HEK293T (cell line): ENCODE measurements at regions not wholly inside any gene's neighbourhood (a gene's known extent, or its start where the extent isn't known, plus 50 kb on each side); places are given as distances from the start of the nearest gene placed in this dataset.

Experiments used
- CTCF ChIA-PET: fragments of 350-600 bp; formaldehyde crosslinking; extraction: SDS; loops from one replicate; lab custom pipeline; 2021; ENCODE audit warnings: antibody characterized with exemption, inconsistent platforms; lab: Yijun Ruan, JAX
- POLR2A ChIA-PET: fragments of 350-600 bp; formaldehyde crosslinking; extraction: SDS; loops from one replicate; lab custom pipeline; 2020; ENCODE audit warnings: antibody characterized with exemption, inconsistent platforms; lab: Yijun Ruan, JAX
- DNase-seq: peaks from one replicate; pipeline ENCODE4 v3.0.0; 2012; ENCODE audit warnings: mixed read lengths; ENCODE audit errors: extremely low spot score
- ARNT ChIP-seq: fragments of 450-650 bp; IDR thresholded peaks from 2 replicates; pipeline ENCODE4 v1.6.1; 2017; ENCODE audit warnings: mild to moderate bottlenecking
- BHLHE40 ChIP-seq: fragments of 450-650 bp; IDR thresholded peaks from 2 replicates; pipeline ENCODE4 v1.6.1; 2016; ENCODE audit warnings: mild to moderate bottlenecking, moderate library complexity, borderline replicate concordance
- CTBP1 ChIP-seq: fragments of 450-650 bp; IDR thresholded peaks from 2 replicates; pipeline ENCODE4 v1.6.1; 2016; ENCODE audit warnings: borderline replicate concordance
- ELF4 ChIP-seq: fragments of 450-650 bp; IDR thresholded peaks from 2 replicates; pipeline ENCODE4 v1.6.1; 2017; ENCODE audit warnings: antibody characterized with exemption
- FOXA1 ChIP-seq: fragments of 450-650 bp; IDR thresholded peaks from 2 replicates; pipeline ENCODE4 v1.6.1; 2016; ENCODE audit warnings: mild to moderate bottlenecking
- FOXK2 ChIP-seq: fragments of 450-650 bp; IDR thresholded peaks from 2 replicates; pipeline ENCODE4 v1.6.1; 2016; ENCODE audit warnings: mild to moderate bottlenecking
- FOXM1 ChIP-seq: fragments of 450-650 bp; IDR thresholded peaks from 2 replicates; pipeline ENCODE4 v1.6.1; 2017; ENCODE audit warnings: mild to moderate bottlenecking, borderline replicate concordance
- HDGF ChIP-seq: fragments of 450-650 bp; IDR thresholded peaks from 2 replicates; pipeline ENCODE4 v1.6.1; 2017; ENCODE audit warnings: antibody characterized with exemption, borderline replicate concordance
- L3MBTL2 ChIP-seq: fragments of 450-650 bp; conservative IDR thresholded peaks from 2 replicates; pipeline ENCODE4 v1.6.1; 2016; ENCODE audit warnings: mild to moderate bottlenecking
- LEF1 ChIP-seq: fragments of 450-650 bp; IDR thresholded peaks from 2 replicates; pipeline ENCODE4 v1.6.1; 2017; ENCODE audit warnings: mild to moderate bottlenecking, borderline replicate concordance
- NFRKB ChIP-seq: fragments of 450-650 bp; IDR thresholded peaks from 2 replicates; pipeline ENCODE4 v1.6.1; 2016; ENCODE audit warnings: mild to moderate bottlenecking, moderate library complexity
- PKNOX1 ChIP-seq: fragments of 450-650 bp; IDR thresholded peaks from 2 replicates; pipeline ENCODE4 v1.6.1; 2016
- SP1 ChIP-seq: fragments of 450-650 bp; IDR thresholded peaks from 2 replicates; pipeline ENCODE4 v1.6.1; 2017
- SUZ12 ChIP-seq: fragments of 450-650 bp; IDR thresholded peaks from 2 replicates; pipeline ENCODE4 v1.6.1; 2016; ENCODE audit warnings: mild to moderate bottlenecking
- TARDBP ChIP-seq: fragments of 450-650 bp; IDR thresholded peaks from 2 replicates; pipeline ENCODE4 v1.6.1; 2016
- ZNF384 ChIP-seq: fragments of 450-650 bp; IDR thresholded peaks from 2 replicates; pipeline ENCODE4 v1.6.1; 2016

- DNase-seq, result no peak
- ChIA-PET POLR2A (no interaction called here), CTCF (no interaction called here)
- TF ChIP-seq ELF4 (no peak), NFRKB (no peak)
Observed at GRCh38 chr3:189486556-189486955, 144.6 kb upstream of the TP63 start.

- DNase-seq, result no peak
- no peak for TF ChIP-seq ELF4
- no peak for TF ChIP-seq FOXK2
- TF ChIP-seq TARDBP, result no peak
- TF ChIP-seq L3MBTL2, result no peak
- no peak for TF ChIP-seq FOXM1
- no peak for TF ChIP-seq HDGF
- no peak for TF ChIP-seq BHLHE40
- no peak for TF ChIP-seq SP1
- TF ChIP-seq ARNT, result no peak
- no peak for TF ChIP-seq SUZ12
- no peak for TF ChIP-seq PKNOX1
- no peak for TF ChIP-seq ZNF384
- no peak for TF ChIP-seq FOXA1
- TF ChIP-seq LEF1, result no peak
- no peak for TF ChIP-seq NFRKB
- no peak for TF ChIP-seq CTBP1
- ChIA-PET CTCF (interaction anchor here (0.6 kb wide), 1 partner anchor 60 kb away, joined by 3 read pairs; no protein-coding TSS in a partner anchor), POLR2A (no interaction called here)
Observed at GRCh38 chr3:189488241-189488767, 142.9 kb upstream of the TP63 start.

- POLR2A ChIA-PET, result no interaction called here
- DNase-seq, result no peak
- no peak for TF ChIP-seq SUZ12
- no peak for TF ChIP-seq FOXK2
- no peak for TF ChIP-seq PKNOX1
- no peak for TF ChIP-seq LEF1
- TF ChIP-seq FOXM1, result no peak
- no peak for TF ChIP-seq ARNT
- TF ChIP-seq HDGF, result no peak
- TF ChIP-seq CTBP1, result no peak
- TF ChIP-seq ELF4, result no peak
- no peak for TF ChIP-seq L3MBTL2
- TF ChIP-seq BHLHE40, result no peak
- TF ChIP-seq ZNF384, result no peak
- no peak for TF ChIP-seq FOXA1
- CTCF ChIA-PET, result no interaction called here
Observed at GRCh38 chr3:189490337-189490736, 140.9 kb upstream of the TP63 start.

GRCh38 chr3:189490749-189491148, 140.4 kb upstream of the TP63 start:
- DNase-seq, result no peak
- ChIA-PET POLR2A (no interaction called here), CTCF (no interaction called here)
- TF ChIP-seq NFRKB (no peak), SUZ12 (no peak), ARNT (no peak), FOXM1 (no peak), FOXA1 (no peak), PKNOX1 (no peak), L3MBTL2 (no peak), HDGF (no peak), ZNF384 (no peak), BHLHE40 (no peak), LEF1 (no peak), SP1 (no peak), CTBP1 (no peak), FOXK2 (no peak), ELF4 (no peak), TARDBP (no peak)

GRCh38 chr3:189491831-189492230, 139.4 kb upstream of the TP63 start:
- ChIA-PET POLR2A (no interaction called here), CTCF (no interaction called here)
- no peak for TF ChIP-seq CTBP1
- no peak for TF ChIP-seq LEF1
- TF ChIP-seq ARNT, result no peak
- no peak for TF ChIP-seq HDGF
- no peak for TF ChIP-seq ELF4
- no peak for TF ChIP-seq NFRKB
- TF ChIP-seq L3MBTL2, result no peak
- TF ChIP-seq PKNOX1, result no peak
- TF ChIP-seq TARDBP, result no peak
- TF ChIP-seq FOXA1, result no peak
- no peak for TF ChIP-seq SUZ12
- no peak for TF ChIP-seq FOXM1
- no peak for DNase-seq

- CTCF ChIA-PET, result no interaction called here
- TF ChIP-seq L3MBTL2 (no peak), HDGF (no peak), BHLHE40 (no peak), ELF4 (no peak), FOXM1 (no peak), LEF1 (no peak), FOXA1 (no peak), SUZ12 (no peak), PKNOX1 (no peak)
- no peak for DNase-seq
- POLR2A ChIA-PET, result no interaction called here
Observed at GRCh38 chr3:189493271-189493670, 137.9 kb upstream of the TP63 start.
